Aorta (tissue), 5 donors: ENCODE measurements at regions not wholly inside any gene's neighbourhood (a gene's known extent, or its start where the extent isn't known, plus 50 kb on each side); places are given as distances from the start of the nearest gene placed in this dataset.
"Not testable (repeated sequence)": the region's sequence is repeated elsewhere in the genome, so short reads cannot be mapped to it uniquely, and the experiment has no call there.

Source experiments
- ATAC-seq: fragments of 200-7000 bp; cut with Tn5 transposase; one replicate; pipeline ENCODE4 v1.9.1; 2022; ENCODE audit warnings: moderate library complexity; ENCODE audit not compliant: low FRiP score
- DNase-seq, 2 donors: peaks; one replicate each; pipeline ENCODE4 v3.0.0-alpha.2; 2020
- H3K27ac ChIP-seq, 2 donors: one replicate each; pipeline ENCODE4 v1.5.1; 2013; ENCODE audit warnings: low read length in 2 of 2, mild to moderate bottlenecking in 2 of 2, moderate library complexity in 2 of 2, control low read depth in 1 of 2, inconsistent platforms in 1 of 2, low read depth in 1 of 2
- H3K27me3 ChIP-seq, 2 donors: one replicate each; pipeline ENCODE4 v1.6.1; 2013; ENCODE audit warnings: control low read depth in 1 of 2, low read length in 1 of 2, mild to moderate bottlenecking in 1 of 2, moderate library complexity in 1 of 2; ENCODE audit not compliant: insufficient read depth in 2 of 2, control insufficient read depth in 1 of 2
- H3K36me3 ChIP-seq, 2 donors: one replicate each; pipeline ENCODE4 v1.6.1; 2013; ENCODE audit warnings: control low read depth in 1 of 2, low read length in 1 of 2, mild to moderate bottlenecking in 1 of 2; ENCODE audit not compliant: insufficient read depth in 2 of 2, control insufficient read depth in 1 of 2
- H3K4me1 ChIP-seq, 2 donors: one replicate each; pipeline ENCODE4 v1.6.1; 2013; ENCODE audit warnings: low read length in 2 of 2, control low read depth in 1 of 2, mild to moderate bottlenecking in 1 of 2, moderate library complexity in 1 of 2; ENCODE audit not compliant: insufficient read depth in 2 of 2, control insufficient read depth in 1 of 2
- H3K4me3 ChIP-seq, 2 donors: one replicate each; pipeline ENCODE4 v1.5.1; 2013; ENCODE audit warnings: low read length in 2 of 2, control low read depth in 1 of 2, mild to moderate bottlenecking in 1 of 2
- H3K9me3 ChIP-seq: one replicate; pipeline ENCODE4 v1.6.1; 2013; ENCODE audit warnings: mild to moderate bottlenecking, low read length; ENCODE audit not compliant: control insufficient read depth
- WGBS, 2 donors: extraction: QIAGEN DNeasy Blood & Tissue Kit; methylation state at CpG; one replicate each; pipeline ENCODE4 v1.1.7; 2013; 5-methylcytosine and 5-hydroxymethylcytosine counted together
- intact Hi-C, 2 donors: fragments of 100-400 bp; cut with DNase I; formaldehyde crosslinking; loops; one replicate each; pipeline versions ENCODE4 v1.14.2 to v1.15.0; 2022
- donor health status: healthy with polysubstance abuse.
- donor health status: Bipolar disorder and iron deficiency.
- donor health status: DM: no; HTN: no; CAD: no.
- donor health status: DM: no; HTN: no; CAD: no.
- donor health status: DM: yes; HTN: yes; CAD: no.

DNA sequence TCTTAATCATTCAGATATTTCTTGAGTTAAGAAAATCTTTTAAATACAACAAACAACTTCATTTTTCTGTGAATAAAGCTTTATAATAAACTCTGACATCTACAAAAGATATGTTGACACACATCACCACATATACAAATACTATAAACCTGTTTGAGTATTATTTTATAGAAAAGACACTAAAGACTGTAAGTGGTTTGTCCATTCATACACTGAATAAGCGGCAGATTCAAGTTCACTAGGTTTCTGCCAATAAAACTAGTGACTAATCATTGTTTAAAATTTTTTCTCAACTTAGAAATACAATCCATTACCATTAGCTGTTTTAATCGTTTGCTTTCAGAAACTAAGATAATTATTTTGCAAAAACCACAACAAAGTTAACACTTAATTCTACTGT lies 1900.0 kb downstream of the C4orf33 start:
- ATAC-seq, result no peak
- intact Hi-C loops, result no loop called here

DNA sequence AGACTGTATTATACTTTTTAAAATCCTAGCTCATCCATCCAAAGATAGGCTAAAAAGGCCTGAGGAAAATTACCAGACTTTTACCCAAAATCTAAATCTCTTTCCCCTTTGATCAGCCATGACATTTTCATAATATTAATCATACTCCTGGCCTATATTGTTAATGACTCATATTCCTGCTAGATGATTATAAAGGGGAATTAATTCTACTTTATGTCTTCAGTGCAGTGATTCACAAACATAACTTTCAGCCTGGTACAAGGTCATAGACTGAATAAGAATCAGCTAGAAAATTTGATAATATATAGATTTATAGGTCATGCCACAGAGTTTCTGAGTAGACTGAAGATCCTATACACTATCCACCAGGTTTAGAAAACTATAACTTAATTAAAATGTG lies 1905.4 kb downstream of the C4orf33 start:
- no peaks in the 10 kb centered on the region for H3K36me3 ChIP-seq
- H3K4me3 ChIP-seq, result no peak overlapping the region
- ATAC-seq, result no peak
- H3K27me3 ChIP-seq, result no peaks in the 10 kb centered on the region
- H3K4me1 ChIP-seq, result no peaks in the 10 kb centered on the region
- intact Hi-C loops, result no loop called here
- no peaks in the 10 kb centered on the region for H3K9me3 ChIP-seq
- no peak overlapping the region for H3K27ac ChIP-seq
- DNase-seq, result no peak

More for the DNA sequence above, 1900.0 kb downstream of the C4orf33 start:
- Histone ChIP-seq H3K4me3 (no peak overlapping the region), H3K27me3 (no peaks in the 10 kb centered on the region), H3K36me3 (no peaks in the 10 kb centered on the region), H3K9me3 (no peaks in the 10 kb centered on the region), H3K27ac (no peak overlapping the region), H3K4me1 (no peaks in the 10 kb centered on the region)
- WGBS, 2 donors, result 77 to 82% methylated on average over 2 of the region's 2 CpGs
- DNase-seq, result no peak

DNA sequence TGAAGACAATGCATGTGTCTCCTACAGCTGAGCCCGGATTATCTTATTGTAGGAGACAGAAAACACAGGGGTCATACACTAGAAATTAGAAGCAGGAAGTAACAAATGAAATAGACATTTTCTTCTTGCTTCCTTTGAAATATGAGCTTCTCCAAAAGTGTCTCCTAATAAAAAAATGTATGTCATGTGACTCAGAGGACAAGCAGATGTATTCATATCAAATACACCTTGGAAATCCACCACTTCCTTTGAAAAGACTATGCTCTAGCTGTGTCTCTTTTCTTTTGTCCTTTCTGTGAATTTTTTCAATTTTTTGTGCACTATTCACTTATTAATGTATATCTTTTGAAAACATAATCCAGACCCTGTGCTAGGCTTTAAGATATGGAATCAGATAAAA lies 1906.2 kb downstream of the C4orf33 start:
- Histone ChIP-seq H3K27ac (no peak overlapping the region), H3K4me3 (no peak overlapping the region), H3K27me3 (no peaks in the 10 kb centered on the region), H3K4me1 (no peaks in the 10 kb centered on the region), H3K36me3 (no peaks in the 10 kb centered on the region), H3K9me3 (no peaks in the 10 kb centered on the region)
- DNase-seq, result no peak
- intact Hi-C loops, result no loop called here
- no peak for ATAC-seq
- 84 to 88% methylated on average over 1 of the region's 1 CpG for WGBS, 2 donors

DNA sequence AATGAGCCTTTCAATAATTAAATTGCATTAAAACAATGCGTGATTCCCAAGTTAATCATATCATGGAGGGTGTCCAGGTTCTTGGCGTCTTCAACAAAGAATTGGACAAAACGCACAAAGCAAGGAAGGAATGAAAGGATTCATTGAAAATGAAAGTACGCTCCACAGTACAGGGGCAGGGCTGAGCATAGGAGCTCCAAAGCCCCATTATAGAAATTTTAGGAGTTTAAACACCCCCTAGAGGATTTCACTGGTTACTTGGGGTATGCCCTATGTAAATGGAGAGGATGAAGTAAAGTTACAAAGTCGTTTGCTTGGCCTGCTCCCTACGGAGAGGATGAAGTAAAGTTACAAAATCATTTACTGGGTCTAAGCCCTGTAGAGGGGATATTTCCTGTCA lies 1910.4 kb downstream of the C4orf33 start:
- H3K27me3 ChIP-seq, result no peaks in the 10 kb centered on the region
- WGBS, 2 donors, result 86 to 89% methylated on average over 6 of the region's 6 CpGs

DNA sequence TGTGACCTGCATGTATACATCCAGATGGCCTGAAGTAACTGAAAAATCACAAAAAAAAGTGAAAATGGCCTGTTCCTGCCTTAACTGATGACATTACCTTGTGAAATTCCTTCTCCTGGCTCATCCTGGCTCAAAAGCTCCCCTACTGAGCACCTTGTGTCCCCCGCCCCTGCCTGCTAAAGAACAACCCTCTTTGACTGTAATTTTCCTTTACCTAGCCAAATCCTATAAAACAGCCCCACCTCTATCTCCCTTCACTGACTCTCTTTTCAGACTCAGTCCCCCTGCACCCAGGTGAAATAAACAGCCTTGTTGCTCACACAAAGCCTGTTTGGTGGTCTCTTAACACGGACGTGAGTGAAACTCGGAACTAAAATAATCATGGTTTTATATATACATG lies 1916.0 kb downstream of the C4orf33 start:
- intact Hi-C loops, H3K27me3 ChIP-seq, ATAC-seq, H3K27ac ChIP-seq, H3K4me3 ChIP-seq, H3K4me1 ChIP-seq, DNase-seq, H3K9me3 ChIP-seq, H3K36me3 ChIP-seq: not testable (repeated sequence)
- 84 to 85% methylated on average over 4 of the region's 4 CpGs for WGBS, 2 donors

More for the DNA sequence above, 1910.4 kb downstream of the C4orf33 start:
- ATAC-seq (no peak), DNase-seq (no peak)
- no peaks in the 10 kb centered on the region for H3K36me3 ChIP-seq
- intact Hi-C loops, result no loop called here
- no peak overlapping the region for H3K4me3 ChIP-seq
- H3K4me1 ChIP-seq, result no peaks in the 10 kb centered on the region
- H3K9me3 ChIP-seq, result no peaks in the 10 kb centered on the region
- no peak overlapping the region for H3K27ac ChIP-seq

DNA sequence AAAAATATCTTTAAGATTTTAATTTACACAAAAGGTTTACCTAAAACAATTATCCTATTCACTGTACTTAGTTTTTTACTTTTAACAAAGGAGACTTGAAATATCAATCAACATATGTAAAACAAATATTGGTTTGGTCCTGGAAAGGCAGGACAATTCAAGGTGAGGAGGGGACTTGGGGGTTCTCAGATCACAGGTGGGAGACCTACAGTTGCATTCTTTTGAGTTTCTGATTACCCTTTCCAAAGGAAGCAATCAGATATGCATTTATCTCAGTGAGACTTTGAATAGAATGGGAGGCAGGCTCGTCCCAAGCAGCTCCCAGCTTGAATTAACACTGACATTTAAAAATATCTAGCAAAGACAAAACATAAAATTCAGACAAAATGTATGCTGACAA lies 1917.3 kb downstream of the C4orf33 start:
- ATAC-seq (no peak), DNase-seq (no peak)
- no peak overlapping the region for H3K27ac ChIP-seq
- H3K36me3 ChIP-seq, result no peaks in the 10 kb centered on the region
- H3K4me3 ChIP-seq, result no peak overlapping the region
- H3K27me3 ChIP-seq, result no peaks in the 10 kb centered on the region
- WGBS, 2 donors, result 10 to 21% methylated on average over 1 of the region's 1 CpG
- intact Hi-C loops, result no loop called here
- H3K4me1 ChIP-seq, result no peaks in the 10 kb centered on the region
- H3K9me3 ChIP-seq, result no peaks in the 10 kb centered on the region

DNA sequence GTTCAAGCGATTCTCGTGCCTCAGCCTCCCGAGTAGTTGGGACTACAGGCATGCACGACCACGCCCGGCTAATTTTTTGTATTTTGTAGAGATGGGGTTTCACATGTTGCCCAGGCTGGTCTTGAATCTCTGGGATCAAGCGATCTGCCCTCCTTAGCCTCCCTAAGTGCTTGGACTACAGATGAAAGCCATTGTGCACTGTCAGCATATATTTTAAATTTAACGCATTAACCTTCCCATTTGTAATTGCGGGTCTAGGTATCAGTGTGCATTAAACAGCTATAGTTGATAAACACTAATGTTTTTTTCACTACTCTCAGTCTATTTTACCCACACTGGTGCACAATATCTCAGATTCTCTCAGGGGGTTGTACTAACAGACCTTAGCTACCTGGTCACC lies 1930.8 kb downstream of the C4orf33 start:
- no peak overlapping the region for H3K4me3 ChIP-seq
- H3K4me1 ChIP-seq, result no peaks in the 10 kb centered on the region
- ATAC-seq, result no peak
- H3K27me3 ChIP-seq, result no peaks in the 10 kb centered on the region
- H3K36me3 ChIP-seq, result no peaks in the 10 kb centered on the region
- H3K9me3 ChIP-seq, result no peaks in the 10 kb centered on the region
- DNase-seq, result no peak
- intact Hi-C loops, result no loop called here
- no peak overlapping the region for H3K27ac ChIP-seq
- 93 to 96% methylated on average over 9 of the region's 9 CpGs for WGBS, 2 donors

DNA sequence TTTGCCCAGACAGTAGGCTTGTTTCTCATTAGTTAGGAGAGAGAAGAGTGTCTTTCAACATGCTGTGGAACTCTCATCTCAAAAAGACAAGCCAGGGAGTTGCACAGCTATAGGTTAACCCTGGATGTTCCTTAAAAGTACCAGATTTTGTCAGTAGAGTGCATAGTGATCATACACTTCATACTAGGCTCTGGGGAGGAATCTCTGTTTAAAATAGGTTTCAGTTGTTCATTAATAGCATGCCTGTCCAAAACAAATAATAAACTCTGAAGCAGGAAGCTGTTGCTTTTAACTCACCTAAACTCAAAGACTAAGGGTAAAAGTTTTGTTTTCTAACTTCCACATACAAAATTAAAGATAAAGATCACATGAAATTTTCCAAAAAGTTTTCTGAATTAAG lies 1948.4 kb downstream of the C4orf33 start:
- H3K9me3 ChIP-seq, result no peaks in the 10 kb centered on the region
- no peaks in the 10 kb centered on the region for H3K27me3 ChIP-seq
- ATAC-seq (no peak), DNase-seq (no peak)
- intact Hi-C loops, result no loop called here
- no peaks in the 10 kb centered on the region for H3K36me3 ChIP-seq
- H3K4me1 ChIP-seq, result no peaks in the 10 kb centered on the region
- H3K27ac ChIP-seq, result no peak overlapping the region
- no peak overlapping the region for H3K4me3 ChIP-seq

DNA sequence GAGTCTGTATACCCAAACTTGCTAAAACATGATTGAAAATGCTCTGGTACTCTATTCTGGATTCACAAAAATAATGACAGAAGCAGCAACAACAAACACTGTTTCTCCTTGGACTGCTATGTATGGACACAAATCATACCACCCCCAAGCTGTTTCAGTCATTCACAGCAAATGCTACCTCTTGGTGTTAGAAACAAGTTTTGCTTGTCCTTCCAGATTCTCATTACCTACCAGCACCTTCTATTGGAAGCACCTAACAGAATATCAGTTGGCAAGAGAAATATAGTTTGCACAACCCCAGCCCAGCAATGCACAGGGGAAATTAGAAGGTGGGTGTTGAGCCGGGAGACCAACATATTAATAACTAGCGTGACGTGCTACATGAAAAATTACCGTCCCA lies 1950.9 kb downstream of the C4orf33 start:
- ATAC-seq, result no peak

More for the DNA sequence above, 1950.9 kb downstream of the C4orf33 start:
- H3K4me3 ChIP-seq, result no peak overlapping the region
- 50 to 74% methylated on average over 4 of the region's 4 CpGs for WGBS, 2 donors
- intact Hi-C loops, result no loop called here
- H3K4me1 ChIP-seq, result no peaks in the 10 kb centered on the region
- no peaks in the 10 kb centered on the region for H3K9me3 ChIP-seq
- no peaks in the 10 kb centered on the region for H3K27me3 ChIP-seq
- no peaks in the 10 kb centered on the region for H3K36me3 ChIP-seq
- DNase-seq, result no peak
- no peak overlapping the region for H3K27ac ChIP-seq
